Activated B cell treated with CpG ODN at 0.5 μM for 24 hours (primary cell): ENCODE measurements at regions not wholly inside any gene's neighbourhood (a gene's known extent, or its start where the extent isn't known, plus 50 kb on each side); places are given as distances from the start of the nearest gene placed in this dataset.

ENCODE experiments used
- ATAC-seq: fragments of 200-7000 bp; cut with Tn5 transposase; one replicate; pipeline ENCODE4 v1.10.0; 2021; ENCODE audit warnings: low read depth, mild to moderate bottlenecking, moderate library complexity
- CTCF ChIA-PET: fragments of 350-600 bp; sonication (Branson Sonifier 250); formaldehyde crosslinking; loops from one replicate; lab custom pipeline; 2021; ENCODE audit warnings: antibody characterized with exemption; lab: Charles Lee
- POLR2A ChIA-PET: fragments of 350-600 bp; sonication (Branson Sonifier 250); formaldehyde crosslinking; loops from one replicate; lab custom pipeline; 2021; ENCODE audit warnings: antibody characterized with exemption; lab: Charles Lee
- DNase-seq: peaks from one replicate; pipeline ENCODE4 v3.0.0; 2022
- H3K27ac Mint-ChIP-seq: one replicate; pipeline ENCODE4 v1.8.0; 2020; ENCODE audit warnings: mixed read lengths
- H3K27me3 Mint-ChIP-seq: one replicate; pipeline ENCODE4 v1.8.0; 2021; ENCODE audit warnings: mixed read lengths
- H3K36me3 Mint-ChIP-seq: one replicate; pipeline ENCODE4 v1.8.0; 2021; ENCODE audit warnings: low read depth, mixed read lengths
- H3K4me1 Mint-ChIP-seq: one replicate; pipeline ENCODE4 v1.8.0; 2021; ENCODE audit warnings: mixed read lengths
- H3K4me3 Mint-ChIP-seq: one replicate; pipeline ENCODE4 v1.8.0; 2020; ENCODE audit warnings: mild to moderate bottlenecking, mixed read lengths
- H3K9me3 Mint-ChIP-seq: one replicate; pipeline ENCODE4 v1.8.0; 2020; ENCODE audit warnings: mixed read lengths
- intact Hi-C: fragments of 100-400 bp; cut with micrococcal nuclease; formaldehyde crosslinking; loops from one replicate; pipeline ENCODE4 v1.15.1; 2024
- TF ChIP-seq, protein P1 (sequence below): fragments of 200-600 bp; IDR thresholded peaks from one replicate; pipeline ENCODE4 v1.8.0; 2022; ENCODE audit warnings: antibody characterized with exemption, mild to moderate bottlenecking

DNA sequence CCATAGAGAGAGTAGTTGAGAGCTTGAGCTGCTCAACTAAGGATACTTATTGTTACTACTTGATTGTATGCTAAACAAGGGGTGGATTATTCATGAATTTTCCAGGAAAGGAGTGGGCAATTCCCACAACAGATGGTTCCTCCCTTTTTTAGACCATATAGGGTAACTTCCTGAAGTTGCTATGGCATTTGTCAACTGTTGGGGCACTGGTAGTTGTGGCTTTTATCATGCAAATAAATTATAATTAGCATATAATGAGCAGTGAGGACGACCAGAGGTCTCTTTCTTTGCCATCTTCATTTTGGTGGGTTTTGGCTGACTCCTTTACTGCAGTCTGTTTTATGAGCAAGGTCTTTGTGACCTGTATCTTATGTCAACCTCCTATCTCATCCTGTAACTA lies 1403.5 kb upstream of the PABPC4L start:
- intact Hi-C loops, result no loop called here
- Mint-ChIP-seq H3K9me3 (no peaks in the 10 kb centered on the region), H3K27me3 (no peaks in the 10 kb centered on the region), H3K4me3 (no peak overlapping the region), H3K27ac (no peak overlapping the region), H3K4me1 (no peaks in the 10 kb centered on the region), H3K36me3 (no peaks in the 10 kb centered on the region)
- ChIA-PET POLR2A (no interaction called here), CTCF (no interaction called here)
- DNase-seq (no peak), ATAC-seq (no peak)
- TF ChIP-seq, protein P1, sequence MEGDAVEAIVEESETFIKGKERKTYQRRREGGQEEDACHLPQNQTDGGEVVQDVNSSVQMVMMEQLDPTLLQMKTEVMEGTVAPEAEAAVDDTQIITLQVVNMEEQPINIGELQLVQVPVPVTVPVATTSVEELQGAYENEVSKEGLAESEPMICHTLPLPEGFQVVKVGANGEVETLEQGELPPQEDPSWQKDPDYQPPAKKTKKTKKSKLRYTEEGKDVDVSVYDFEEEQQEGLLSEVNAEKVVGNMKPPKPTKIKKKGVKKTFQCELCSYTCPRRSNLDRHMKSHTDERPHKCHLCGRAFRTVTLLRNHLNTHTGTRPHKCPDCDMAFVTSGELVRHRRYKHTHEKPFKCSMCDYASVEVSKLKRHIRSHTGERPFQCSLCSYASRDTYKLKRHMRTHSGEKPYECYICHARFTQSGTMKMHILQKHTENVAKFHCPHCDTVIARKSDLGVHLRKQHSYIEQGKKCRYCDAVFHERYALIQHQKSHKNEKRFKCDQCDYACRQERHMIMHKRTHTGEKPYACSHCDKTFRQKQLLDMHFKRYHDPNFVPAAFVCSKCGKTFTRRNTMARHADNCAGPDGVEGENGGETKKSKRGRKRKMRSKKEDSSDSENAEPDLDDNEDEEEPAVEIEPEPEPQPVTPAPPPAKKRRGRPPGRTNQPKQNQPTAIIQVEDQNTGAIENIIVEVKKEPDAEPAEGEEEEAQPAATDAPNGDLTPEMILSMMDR, result no peak

DNA sequence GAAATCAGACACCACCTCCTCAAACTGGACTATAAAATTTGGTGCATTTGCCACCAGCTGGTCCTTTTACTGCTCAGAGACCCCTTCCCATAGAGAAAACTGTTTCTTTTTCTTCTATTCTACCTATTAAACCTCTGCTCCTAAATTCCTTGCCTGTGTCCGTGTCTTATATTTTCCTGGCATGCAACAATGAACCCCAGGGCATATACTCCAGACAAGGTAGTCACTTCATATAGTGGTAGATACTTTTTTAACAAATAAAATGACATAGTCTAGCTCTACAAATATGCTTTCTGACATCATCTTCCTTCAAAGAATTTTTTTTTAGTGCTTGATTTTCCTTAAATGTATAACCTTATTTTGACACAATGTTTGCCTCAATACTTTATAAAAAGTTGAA lies 1402.9 kb upstream of the PABPC4L start:
- Mint-ChIP-seq H3K27me3 (no peaks in the 10 kb centered on the region), H3K4me1 (no peaks in the 10 kb centered on the region), H3K27ac (no peak overlapping the region), H3K36me3 (no peaks in the 10 kb centered on the region), H3K9me3 (peaks cover 3% of the 10 kb centered on the region), H3K4me3 (no peak overlapping the region)
- ChIA-PET CTCF (no interaction called here), POLR2A (no interaction called here)
- no peak for ATAC-seq
- DNase-seq, result no peak
- TF ChIP-seq, protein P1, result no peak
- intact Hi-C loops, result no loop called here

DNA sequence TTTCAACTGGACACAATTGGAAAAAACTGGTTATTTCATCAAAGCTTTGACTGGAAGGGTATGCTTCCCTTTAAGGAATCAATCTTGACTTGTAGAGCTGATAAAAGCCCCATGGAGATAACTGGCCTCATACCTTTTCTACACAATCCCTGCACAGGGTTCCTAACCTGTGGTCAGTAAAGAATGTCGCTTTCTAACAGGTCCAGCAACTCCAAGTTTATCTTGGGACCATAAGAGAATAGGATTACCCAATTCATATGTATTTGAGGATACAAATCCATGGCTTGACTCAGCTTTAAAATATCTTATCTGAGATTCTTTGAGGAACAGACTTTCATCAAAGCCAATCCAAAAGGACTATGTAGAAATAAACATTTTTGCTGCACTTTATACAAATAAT lies 1399.8 kb upstream of the PABPC4L start:
- DNase-seq (no peak), ATAC-seq (no peak)
- ChIA-PET POLR2A (no interaction called here), CTCF (no interaction called here)
- H3K4me3 Mint-ChIP-seq, result no peak overlapping the region
- no peak overlapping the region for H3K27ac Mint-ChIP-seq
- peaks cover 8% of the 10 kb centered on the region for H3K9me3 Mint-ChIP-seq
- H3K36me3 Mint-ChIP-seq, result no peaks in the 10 kb centered on the region
- TF ChIP-seq, protein P1, result no peak
- no peaks in the 10 kb centered on the region for H3K27me3 Mint-ChIP-seq
- no peaks in the 10 kb centered on the region for H3K4me1 Mint-ChIP-seq
- intact Hi-C loops, result no loop called here

DNA sequence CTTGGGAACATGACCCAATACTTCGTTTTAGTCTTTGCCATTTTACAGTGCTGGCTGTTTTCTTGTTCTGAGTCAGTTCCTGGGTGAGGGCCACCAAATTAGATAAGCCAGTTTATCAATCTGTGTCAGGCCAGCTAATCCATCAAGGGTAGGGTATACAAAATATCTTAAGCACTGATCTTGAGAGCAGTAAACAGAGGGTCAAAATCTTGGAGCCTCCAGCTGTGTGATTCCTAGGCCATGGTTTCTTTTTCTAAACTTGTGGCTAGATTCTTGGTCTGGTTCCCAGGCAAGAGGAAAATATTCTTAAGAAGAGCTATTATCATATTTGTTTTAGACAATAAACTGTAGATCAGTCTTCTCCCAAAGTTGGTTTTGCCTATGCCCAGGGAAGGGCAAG lies 1396.6 kb upstream of the PABPC4L start:
- Mint-ChIP-seq H3K4me1 (no peaks in the 10 kb centered on the region), H3K27ac (no peak overlapping the region), H3K9me3 (peaks cover 13% of the 10 kb centered on the region), H3K36me3 (no peaks in the 10 kb centered on the region), H3K27me3 (no peaks in the 10 kb centered on the region), H3K4me3 (no peak overlapping the region)
- ATAC-seq (no peak), DNase-seq (no peak)
- POLR2A ChIA-PET, result no interaction called here
- TF ChIP-seq, protein P1, result no peak
- intact Hi-C loops, result no loop called here
- CTCF ChIA-PET, result no interaction called here

DNA sequence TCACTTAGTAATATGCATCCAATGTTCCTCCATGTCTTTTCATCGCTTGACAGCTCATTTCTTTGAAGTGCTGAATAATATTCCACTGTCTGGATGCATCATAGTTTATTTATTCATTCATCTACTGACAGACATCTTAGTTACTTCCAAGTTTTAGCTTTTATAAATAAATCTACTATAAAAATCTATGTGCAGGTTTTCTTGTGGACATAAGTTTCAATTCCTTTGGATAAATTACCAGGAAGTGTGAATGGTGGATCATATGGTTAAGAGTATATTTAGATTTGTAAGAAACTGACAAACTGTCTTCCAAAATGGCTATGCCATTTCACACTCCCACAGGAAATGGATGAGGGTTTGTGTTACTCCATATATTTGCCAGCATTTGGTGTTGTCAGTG lies 1392.9 kb upstream of the PABPC4L start:
- H3K27ac Mint-ChIP-seq, result no peak overlapping the region
- intact Hi-C loops, result no loop called here
- TF ChIP-seq, protein P1, result no peak
- H3K4me1 Mint-ChIP-seq, result no peaks in the 10 kb centered on the region
- peaks cover 16% of the 10 kb centered on the region for H3K9me3 Mint-ChIP-seq
- H3K36me3 Mint-ChIP-seq, result no peaks in the 10 kb centered on the region
- no peaks in the 10 kb centered on the region for H3K27me3 Mint-ChIP-seq
- POLR2A ChIA-PET, result no interaction called here
- ATAC-seq (no peak), DNase-seq (no peak)
- CTCF ChIA-PET, result no interaction called here
- no peak overlapping the region for H3K4me3 Mint-ChIP-seq
